ENCODE measurements at regions not wholly inside any gene's neighbourhood (a gene's known extent, or its start where the extent isn't known, plus 50 kb on each side); places are given as distances from the start of the nearest gene placed in this dataset.
"Not testable (repeated sequence)": the region's sequence is repeated elsewhere in the genome, so short reads cannot be mapped to it uniquely, and the experiment has no call there.

GRCh38 chr13:98075048-98075447 lies 67.8 kb upstream of the FARP1 start:
- no peak for ATAC-seq
- DNase-seq = no peak
- intact Hi-C loops (cut with micrococcal nuclease) = no loop called here

- intact Hi-C loops (cut with micrococcal nuclease); DNase-seq: not testable (repeated sequence)
These were observed 66.6 kb upstream of the FARP1 start for GRCh38 chr13:98076309-98076708.

GRCh38 chr13:98080280-98080679 lies 62.6 kb upstream of the FARP1 start:
- intact Hi-C loops (cut with micrococcal nuclease) = no loop called here
- ATAC-seq (no peak), DNase-seq (no peak)

More at GRCh38 chr13:98076309-98076708, 66.6 kb upstream of the FARP1 start:
- ATAC-seq = not testable (repeated sequence)

GRCh38 chr13:98083507-98083906 lies 59.4 kb upstream of the FARP1 start:
- intact Hi-C loops (cut with micrococcal nuclease) = no loop called here
- ATAC-seq (peak; percentile 74), DNase-seq (no peak)

- ATAC-seq (no peak), DNase-seq (no peak)
- intact Hi-C loops (cut with micrococcal nuclease) = no loop called here
These were observed 59.0 kb upstream of the FARP1 start for GRCh38 chr13:98083936-98084335.

- intact Hi-C loops (cut with micrococcal nuclease) = no loop called here
- DNase-seq (no peak), ATAC-seq (no peak)
These were observed 53.6 kb upstream of the FARP1 start for GRCh38 chr13:98089246-98089645.

- ATAC-seq (no peak), DNase-seq (no peak)
- intact Hi-C loops (cut with micrococcal nuclease) = no loop called here
These were observed 50.0 kb upstream of the FARP1 start for GRCh38 chr13:98092888-98093287.

Measured in left ventricle myocardium superior (tissue), 1 donor.